Stimulated activated CD8-positive, alpha-beta memory T cell treated with anti-CD3 and anti-CD28 coated beads, Interleukin-4, amount 100 ng/mL, for 24 hours (primary cell): ENCODE measurements at regions not wholly inside any gene's neighbourhood (a gene's known extent, or its start where the extent isn't known, plus 50 kb on each side); places are given as distances from the start of the nearest gene placed in this dataset.
A peak's percentile ranks its signal among the peaks of the same experiment; 100 is the strongest.

Experiments used
- DNase-seq: peaks from one replicate; pipeline ENCODE4 v3.0.0-alpha.2; 2020; ENCODE audit warnings: low read depth

DNA sequence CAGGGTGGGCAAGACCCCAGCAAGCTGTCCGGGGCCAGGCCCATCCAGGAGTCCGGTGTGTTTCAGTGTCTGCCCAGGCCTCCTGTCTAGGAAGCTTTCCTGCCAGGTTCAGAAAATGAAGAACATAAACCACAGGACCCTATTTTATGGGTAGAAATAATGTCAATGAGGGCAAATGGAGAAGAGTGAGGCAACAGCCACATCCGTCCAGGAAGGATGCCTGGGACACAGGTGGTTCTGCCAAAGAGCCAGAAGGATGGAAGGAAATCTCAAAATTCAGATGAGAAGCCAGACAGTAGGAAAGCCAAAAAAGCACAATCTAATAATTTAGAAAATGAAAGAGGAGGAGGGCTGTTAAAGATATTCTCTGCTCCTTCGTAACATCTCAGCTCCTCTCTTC, 262.3 kb downstream of the AUH start:
- no peak for DNase-seq

GRCh38 chr9:91100878-91101450, 260.8 kb downstream of the AUH start:
- DNase-seq = no peak

- peak; percentile 59 for DNase-seq
These were observed 260.0 kb downstream of the AUH start for GRCh38 chr9:91101611-91102168.

GRCh38 chr9:91102269-91102668, 259.4 kb downstream of the AUH start:
- DNase-seq = no peak

- no peak for DNase-seq
These were observed 257.8 kb downstream of the AUH start for GRCh38 chr9:91103931-91104330.

DNA sequence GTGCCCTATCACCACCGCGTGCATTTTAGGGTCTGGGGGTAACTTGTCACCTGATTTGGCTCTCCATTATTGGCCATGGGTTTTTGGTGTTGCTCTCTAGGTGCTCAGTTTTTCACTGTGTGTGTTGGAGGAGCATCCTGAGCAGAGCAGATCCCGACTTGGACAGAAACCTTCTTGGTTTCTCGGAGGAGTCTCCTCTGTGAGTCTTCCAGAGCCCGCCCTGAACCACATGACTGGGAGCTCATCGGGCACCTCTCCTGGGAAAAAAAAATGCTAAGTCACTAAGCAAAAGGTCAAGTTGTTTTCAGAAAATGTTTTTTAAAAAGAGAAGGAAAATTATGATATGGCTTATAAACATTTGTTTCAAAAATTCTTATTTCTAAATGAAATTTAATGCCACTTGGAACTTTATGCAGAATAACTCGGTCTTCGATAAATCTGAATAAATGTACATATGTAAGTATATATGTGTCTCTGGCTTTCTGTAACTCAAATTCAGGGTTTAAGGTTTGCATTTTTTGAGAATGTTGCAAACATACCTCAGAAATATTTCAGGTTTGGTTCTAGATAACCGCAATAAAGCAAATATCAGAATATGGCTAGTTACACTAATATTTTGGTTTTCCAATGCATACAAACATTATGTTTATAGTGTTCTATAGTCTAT, 255.2 kb downstream of the AUH start:
- DNase-seq = no peak

DNA sequence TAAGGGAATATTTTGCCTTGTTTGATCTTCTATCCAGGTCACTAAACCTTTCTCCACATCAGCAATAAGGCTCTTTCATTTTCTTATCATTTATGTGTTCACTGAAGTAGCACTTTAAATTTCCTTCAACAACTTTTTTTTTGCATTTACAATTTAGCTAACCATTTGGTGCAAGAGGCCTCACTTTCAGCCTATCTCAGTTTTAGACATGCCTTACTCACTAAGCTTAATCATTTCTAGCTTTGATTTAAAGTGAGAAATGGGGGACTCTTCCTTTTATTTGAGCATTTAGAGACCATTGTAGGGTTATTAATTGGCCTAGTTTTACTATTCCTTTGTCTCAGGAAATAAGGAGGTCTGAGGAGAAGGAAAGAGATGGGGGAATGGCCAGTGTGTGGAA, 250.5 kb downstream of the AUH start:
- DNase-seq = no peak

DNA sequence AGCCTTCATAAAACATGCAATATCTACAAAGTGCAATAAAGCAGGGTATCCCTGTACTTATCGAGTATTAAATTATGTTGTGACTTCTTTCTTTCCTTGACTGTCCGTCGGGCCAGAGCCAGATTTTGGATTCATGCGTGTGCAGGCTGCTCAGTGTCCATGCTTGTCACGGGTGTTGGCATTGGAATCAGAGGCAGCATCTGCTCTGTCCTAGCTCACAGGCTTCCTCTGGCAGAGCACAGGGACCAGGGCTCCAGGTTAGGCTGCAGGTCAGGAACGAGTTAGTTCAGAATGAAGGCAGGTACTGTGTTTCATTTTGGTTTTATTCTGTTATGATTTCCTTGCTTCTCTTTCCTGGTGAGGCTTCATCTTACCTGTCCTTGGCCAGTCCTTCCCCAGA, 249.8 kb downstream of the AUH start:
- DNase-seq = no peak

DNA sequence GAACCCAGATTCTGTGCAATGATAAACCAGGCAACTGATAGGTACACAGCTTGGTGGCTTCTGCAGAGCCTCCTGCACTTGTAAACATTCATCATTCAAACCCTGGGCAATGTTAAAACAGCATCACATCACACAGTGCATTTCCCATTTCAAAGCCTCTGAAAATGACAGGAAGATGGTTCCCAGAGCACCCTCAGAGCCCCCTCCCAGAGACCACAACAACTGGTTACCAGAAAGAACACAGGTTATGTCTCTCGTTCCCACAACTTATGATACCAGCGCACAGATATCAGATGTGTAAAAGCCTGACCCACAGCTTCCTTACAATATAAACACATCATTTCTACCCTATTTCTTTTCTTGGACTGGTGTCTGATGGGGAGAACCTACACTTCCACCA, 248.7 kb downstream of the AUH start:
- DNase-seq = no peak

DNA sequence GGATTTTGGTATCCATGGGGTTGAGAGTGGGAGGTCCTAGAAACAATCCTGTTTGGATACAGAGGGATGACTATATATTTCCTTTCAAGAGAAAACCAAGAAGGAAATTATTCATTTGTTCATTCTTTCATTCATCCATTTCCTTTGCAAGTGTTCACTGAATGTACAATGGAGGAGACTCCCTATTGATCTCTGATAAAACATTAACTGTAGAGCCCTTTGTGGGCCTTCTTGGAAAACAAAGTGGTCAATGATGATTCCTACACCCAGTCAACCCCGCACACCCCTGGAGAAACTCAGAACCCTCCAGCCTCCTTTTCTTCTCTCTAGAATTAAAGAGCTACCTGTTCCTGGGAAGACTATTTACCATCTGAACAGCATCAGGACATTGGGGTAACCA, 247.3 kb downstream of the AUH start:
- no peak for DNase-seq

- DNase-seq = no peak
These were observed 245.5 kb downstream of the AUH start for GRCh38 chr9:91116211-91116610.

DNA sequence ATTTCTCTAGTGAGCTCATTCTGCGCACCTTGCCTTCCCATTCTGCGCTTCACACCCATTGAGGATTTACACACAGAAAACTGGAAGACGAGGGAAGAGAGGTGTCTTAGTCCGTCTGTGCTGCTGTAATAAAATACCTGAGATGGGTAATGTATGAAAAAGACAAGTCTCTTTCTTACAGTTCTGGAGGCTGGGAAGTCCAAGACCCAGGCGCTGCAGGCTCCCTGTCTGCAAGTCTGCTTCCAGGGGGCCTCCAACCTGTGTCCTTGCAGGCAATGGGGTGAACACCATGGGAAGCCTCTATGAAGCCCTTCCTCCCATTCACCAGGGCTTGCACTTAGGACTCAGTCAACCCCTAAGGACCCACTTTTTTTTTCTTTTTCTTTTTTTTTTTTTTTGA, 245.0 kb downstream of the AUH start:
- no peak for DNase-seq

DNA sequence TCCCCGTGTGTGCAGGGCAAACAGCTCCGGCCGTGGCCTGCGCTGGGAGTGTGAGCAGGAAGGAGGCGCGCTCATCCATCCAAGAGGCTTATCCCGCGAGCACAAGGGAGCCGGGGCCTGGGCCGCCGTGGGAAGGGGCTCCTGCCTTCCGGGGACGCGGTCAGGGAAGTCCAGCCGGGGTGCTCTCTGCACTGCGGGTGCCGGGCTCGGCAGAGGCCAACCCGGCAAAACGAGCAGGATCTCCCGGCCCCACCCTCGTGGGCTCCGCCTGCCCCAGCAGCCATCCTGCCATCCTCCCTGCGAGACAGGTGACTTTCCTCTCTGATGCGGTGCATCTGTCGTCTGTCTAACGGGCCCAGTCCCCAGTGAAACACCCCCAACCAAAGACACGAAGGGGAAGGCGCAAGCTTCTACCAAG, 244.2 kb downstream of the AUH start:
- DNase-seq = no peak

DNA sequence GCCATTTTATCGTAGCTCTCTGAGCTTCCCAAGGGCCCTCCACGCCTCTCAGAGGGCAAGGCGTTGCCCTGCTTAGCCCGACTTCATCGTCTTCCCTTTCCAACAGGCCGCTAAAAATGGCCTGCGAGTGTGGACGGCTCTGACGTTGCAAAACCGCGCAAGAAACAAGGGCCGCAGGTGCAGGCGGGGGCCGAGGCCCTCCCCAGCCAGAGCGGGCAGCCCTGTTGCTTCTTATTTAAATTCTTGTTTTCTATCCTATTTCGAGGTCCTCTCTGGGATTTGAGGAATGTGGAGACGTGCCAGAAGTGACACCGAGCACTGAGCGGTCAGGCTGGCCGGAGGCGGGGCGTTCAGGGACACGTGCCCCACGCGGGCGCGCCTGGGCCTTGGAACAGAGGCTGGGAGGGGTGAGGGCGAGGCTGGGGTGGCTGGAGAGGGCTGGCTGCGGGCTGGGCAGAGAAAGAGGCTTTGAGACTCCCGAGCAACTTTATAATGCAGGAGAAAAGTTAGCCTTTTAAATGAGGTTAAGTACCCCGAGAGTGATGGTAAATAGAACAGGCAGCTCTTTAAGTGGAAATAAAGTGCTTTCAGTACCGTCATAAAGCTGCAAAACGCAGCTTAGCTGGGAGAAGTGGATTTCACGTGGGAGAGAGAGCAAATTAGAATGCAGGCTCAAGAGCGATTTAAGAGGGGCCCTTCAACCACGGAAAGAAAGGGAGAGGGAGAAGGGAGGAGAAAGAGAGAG, 243.6 kb downstream of the AUH start:
- DNase-seq = no peak

DNA sequence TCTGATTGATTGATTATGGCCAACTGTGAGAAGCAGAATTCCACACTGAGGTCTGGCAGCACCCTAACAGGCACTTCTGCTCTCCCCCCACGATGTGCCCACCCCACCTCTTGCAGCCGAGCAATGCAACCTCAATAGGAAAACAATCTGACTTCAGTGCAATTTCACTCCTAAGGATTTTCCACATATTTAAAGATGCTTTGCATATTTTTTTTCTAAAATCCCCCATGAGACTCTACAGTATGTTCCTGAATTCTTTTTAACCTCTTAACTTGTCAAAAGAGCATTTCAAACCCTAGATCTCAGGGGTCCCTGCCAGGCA, 243.1 kb downstream of the AUH start:
- no peak for DNase-seq

DNA sequence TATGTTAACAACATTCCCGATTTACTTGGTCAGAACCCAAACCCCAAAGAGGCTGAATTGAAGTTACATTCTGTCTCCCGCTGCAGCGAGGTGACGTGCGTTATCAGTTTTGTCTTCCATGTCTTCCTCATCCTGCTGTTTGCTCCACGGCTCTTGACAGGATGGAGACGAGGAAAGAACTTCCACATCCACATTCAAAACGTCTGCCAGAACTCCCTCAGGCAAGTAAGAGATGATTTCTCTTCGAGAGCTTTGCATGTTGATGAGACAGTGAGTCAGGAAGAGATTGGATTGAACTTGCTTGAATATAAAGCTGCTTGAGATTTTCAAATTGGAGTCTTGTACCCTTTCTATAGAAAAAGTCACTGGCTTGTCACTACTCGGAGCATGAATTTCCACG, 242.6 kb downstream of the AUH start:
- DNase-seq = no peak

- no peak for DNase-seq
These were observed 242.0 kb downstream of the AUH start for GRCh38 chr9:91119679-91120078.

DNA sequence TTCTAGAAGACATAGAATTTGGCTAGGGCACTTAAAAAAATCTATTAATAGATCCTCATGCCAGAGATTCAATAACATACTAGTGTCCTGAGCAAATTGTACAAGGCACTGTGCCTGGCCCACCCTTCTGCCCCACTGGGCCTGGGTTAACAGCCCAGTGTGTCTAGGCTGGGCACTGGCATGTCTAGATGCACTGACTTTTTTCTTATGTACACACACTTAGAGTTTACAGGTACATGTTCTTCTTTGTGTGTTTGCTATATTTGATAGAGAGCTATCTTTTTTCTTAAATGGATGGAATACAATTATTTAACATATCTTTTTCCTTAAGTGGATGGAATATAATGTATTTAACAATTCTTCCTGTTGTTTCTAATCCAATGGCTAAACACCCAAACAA, 241.5 kb downstream of the AUH start:
- DNase-seq = no peak

- DNase-seq = no peak
These were observed 239.0 kb downstream of the AUH start for GRCh38 chr9:91122755-91123154.

- no peak for DNase-seq
These were observed 234.8 kb downstream of the AUH start for GRCh38 chr9:91126761-91127445.

DNA sequence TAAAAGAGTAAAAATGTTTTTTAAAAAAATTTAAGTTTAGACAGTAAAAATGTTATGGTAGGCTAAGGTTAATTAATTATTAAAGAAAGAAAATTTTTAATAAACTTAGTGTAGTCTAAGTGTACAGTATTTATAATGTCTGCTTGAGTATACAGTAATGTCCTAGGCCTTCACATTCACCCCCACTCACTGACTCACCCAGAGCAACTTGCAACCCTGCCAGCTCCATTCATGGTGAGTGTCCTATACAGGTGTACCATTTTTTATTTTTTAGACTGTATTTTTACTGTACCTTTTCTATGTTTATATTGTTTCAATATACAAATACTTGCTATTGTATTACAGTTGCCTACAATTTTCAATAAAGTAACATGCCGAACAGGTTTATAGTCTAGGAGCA, 234.1 kb downstream of the AUH start:
- DNase-seq = no peak

DNA sequence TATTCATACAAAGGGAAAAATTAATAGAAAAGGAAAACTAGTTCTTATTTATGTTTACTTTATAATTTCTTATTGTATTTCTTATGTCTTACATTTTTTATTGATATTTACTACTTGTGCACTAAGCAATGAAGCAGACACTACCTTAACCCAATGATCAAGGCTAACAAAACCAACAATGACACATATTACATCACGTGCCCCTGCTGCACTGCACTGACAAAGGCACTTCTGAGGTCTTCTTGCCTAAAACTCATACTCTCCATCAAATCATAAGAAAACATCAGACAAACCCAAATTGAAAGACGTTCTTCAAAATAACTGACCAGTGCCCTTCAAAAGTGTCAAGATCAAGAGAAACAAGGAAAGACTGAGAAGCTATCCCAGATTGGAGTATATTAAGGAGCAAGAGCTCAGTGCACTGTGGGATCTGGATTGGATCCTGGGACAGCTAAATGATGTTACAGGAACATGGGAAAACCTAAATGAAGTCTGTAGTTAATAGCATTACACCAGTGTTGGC, 230.9 kb downstream of the AUH start:
- no peak for DNase-seq

DNA sequence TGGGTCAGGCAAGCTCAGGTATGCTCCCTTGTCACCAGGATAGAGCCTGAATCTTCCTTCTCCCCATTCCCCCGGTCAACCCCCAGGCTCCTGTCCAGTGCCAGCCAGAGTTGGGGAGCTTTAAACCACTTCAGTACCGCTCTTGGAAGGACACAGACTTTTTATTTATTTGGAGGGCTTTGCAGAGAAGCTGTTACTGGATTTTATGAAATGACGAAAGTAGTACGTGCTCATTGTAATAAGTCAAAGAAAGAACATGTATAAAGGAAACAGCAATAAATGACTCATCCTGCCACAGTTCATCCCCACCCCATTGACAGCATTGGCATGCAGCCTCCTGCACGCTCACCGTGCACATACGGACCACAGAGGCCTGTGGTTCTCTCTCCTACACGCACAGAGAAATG, 230.3 kb downstream of the AUH start:
- DNase-seq = peak; percentile 64
